Esophagus muscularis mucosa (tissue), 3 donors: ENCODE measurements at regions not wholly inside any gene's neighbourhood (a gene's known extent, or its start where the extent isn't known, plus 50 kb on each side); places are given as distances from the start of the nearest gene placed in this dataset.

Experiments
- POLR2A ChIP-seq: fragments of 450-650 bp; IDR thresholded peaks from one replicate; pipeline ENCODE4 v1.6.1; 2017; ENCODE audit warnings: antibody characterized with exemption, moderate library complexity, mild to moderate bottlenecking, low read depth
- TF ChIP-seq, protein P1 (sequence below), 3 experiments: fragments of 200-600 bp in 2 of 3; fragments of 450-650 bp in 1 of 3; sonication (generic) in 2 of 3; IDR thresholded peaks; one replicate each; pipeline ENCODE4 v1.5.1; 2017 to 2019; ENCODE audit warnings: antibody characterized with exemption in 3 of 3, mild to moderate bottlenecking in 2 of 3, moderate library complexity in 1 of 3

- no peak for TF ChIP-seq POLR2A
- TF ChIP-seq, protein P1, sequence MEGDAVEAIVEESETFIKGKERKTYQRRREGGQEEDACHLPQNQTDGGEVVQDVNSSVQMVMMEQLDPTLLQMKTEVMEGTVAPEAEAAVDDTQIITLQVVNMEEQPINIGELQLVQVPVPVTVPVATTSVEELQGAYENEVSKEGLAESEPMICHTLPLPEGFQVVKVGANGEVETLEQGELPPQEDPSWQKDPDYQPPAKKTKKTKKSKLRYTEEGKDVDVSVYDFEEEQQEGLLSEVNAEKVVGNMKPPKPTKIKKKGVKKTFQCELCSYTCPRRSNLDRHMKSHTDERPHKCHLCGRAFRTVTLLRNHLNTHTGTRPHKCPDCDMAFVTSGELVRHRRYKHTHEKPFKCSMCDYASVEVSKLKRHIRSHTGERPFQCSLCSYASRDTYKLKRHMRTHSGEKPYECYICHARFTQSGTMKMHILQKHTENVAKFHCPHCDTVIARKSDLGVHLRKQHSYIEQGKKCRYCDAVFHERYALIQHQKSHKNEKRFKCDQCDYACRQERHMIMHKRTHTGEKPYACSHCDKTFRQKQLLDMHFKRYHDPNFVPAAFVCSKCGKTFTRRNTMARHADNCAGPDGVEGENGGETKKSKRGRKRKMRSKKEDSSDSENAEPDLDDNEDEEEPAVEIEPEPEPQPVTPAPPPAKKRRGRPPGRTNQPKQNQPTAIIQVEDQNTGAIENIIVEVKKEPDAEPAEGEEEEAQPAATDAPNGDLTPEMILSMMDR (IDR thresholded peaks at IDR 0.05), result no peak
Observed at GRCh38 chr2:194672994-194673393, 984.0 kb upstream of the SLC39A10 start.
